Type B pancreatic cell (in vitro differentiated cells): ENCODE measurements at regions not wholly inside any gene's neighbourhood (a gene's known extent, or its start where the extent isn't known, plus 50 kb on each side); places are given as distances from the start of the nearest gene placed in this dataset.

Source experiments
- DNase-seq: peaks from one replicate; pipeline ENCODE4 v3.0.0; 2021; ENCODE audit warnings: mixed read lengths; ENCODE audit not compliant: unreplicated experiment; ENCODE audit errors: extremely low spot score
- H3K27ac Mint-ChIP-seq: 2 replicates; pipeline ENCODE4 v1.8.0; 2021; ENCODE audit warnings: mild to moderate bottlenecking, mixed read lengths
- H3K27me3 Mint-ChIP-seq: 2 replicates; pipeline ENCODE4 v1.8.0; 2021; ENCODE audit warnings: mixed read lengths
- H3K36me3 Mint-ChIP-seq: 2 replicates; pipeline ENCODE4 v1.8.0; 2021; ENCODE audit warnings: mixed read lengths
- H3K4me1 Mint-ChIP-seq: one replicate; pipeline ENCODE4 v1.8.0; 2021; ENCODE audit warnings: mixed read lengths; ENCODE audit not compliant: unreplicated experiment
- H3K4me3 Mint-ChIP-seq: 2 replicates; pipeline ENCODE4 v1.8.0; 2021; ENCODE audit warnings: mild to moderate bottlenecking, mixed read lengths
- H3K9me3 Mint-ChIP-seq: 2 replicates; pipeline ENCODE4 v1.8.0; 2021; ENCODE audit warnings: mixed read lengths
- CTCF ChIP-seq: fragments of 200-600 bp; sonication (generic); conservative IDR thresholded peaks from 2 replicates; pipeline ENCODE4 v1.5.0; 2021; ENCODE audit warnings: antibody characterized with exemption, mild to moderate bottlenecking

GRCh38 chr5:159835548-159835947 lies 80.7 kb upstream of the ADRA1B start:
- H3K36me3 Mint-ChIP-seq, result no peaks in the 10 kb centered on the region
- DNase-seq, result no peak
- peaks cover 13% of the 10 kb centered on the region for H3K27me3 Mint-ChIP-seq
- TF ChIP-seq CTCF, result no peak
- H3K27ac Mint-ChIP-seq, result no peak overlapping the region
- peaks cover 5% of the 10 kb centered on the region for H3K9me3 Mint-ChIP-seq
- no peak overlapping the region for H3K4me3 Mint-ChIP-seq
- H3K4me1 Mint-ChIP-seq, result no peaks in the 10 kb centered on the region

- Mint-ChIP-seq H3K27me3 (peaks cover 18% of the 10 kb centered on the region), H3K4me1 (no peaks in the 10 kb centered on the region), H3K4me3 (no peak overlapping the region), H3K9me3 (peaks cover 5% of the 10 kb centered on the region), H3K27ac (no peak overlapping the region), H3K36me3 (no peaks in the 10 kb centered on the region)
- no peak for DNase-seq
- TF ChIP-seq CTCF, result no peak
Observed at GRCh38 chr5:159836691-159837090, 79.6 kb upstream of the ADRA1B start.

GRCh38 chr5:159837860-159838259 lies 78.4 kb upstream of the ADRA1B start:
- no peak for TF ChIP-seq CTCF
- DNase-seq, result no peak
- H3K27ac Mint-ChIP-seq, result no peak overlapping the region
- H3K4me1 Mint-ChIP-seq, result no peaks in the 10 kb centered on the region
- H3K36me3 Mint-ChIP-seq, result no peaks in the 10 kb centered on the region
- H3K9me3 Mint-ChIP-seq, result peaks cover 5% of the 10 kb centered on the region
- no peak overlapping the region for H3K4me3 Mint-ChIP-seq
- H3K27me3 Mint-ChIP-seq, result peaks cover 17% of the 10 kb centered on the region

- Mint-ChIP-seq H3K36me3 (no peaks in the 10 kb centered on the region), H3K27ac (no peak overlapping the region), H3K9me3 (peaks cover 5% of the 10 kb centered on the region), H3K4me3 (no peak overlapping the region), H3K4me1 (no peaks in the 10 kb centered on the region), H3K27me3 (peaks cover 13% of the 10 kb centered on the region)
- TF ChIP-seq CTCF, result no peak
- DNase-seq, result no peak
Observed at GRCh38 chr5:159838551-159839222, 77.6 kb upstream of the ADRA1B start.

- Mint-ChIP-seq H3K27ac (no peak overlapping the region), H3K27me3 (peaks cover 19% of the 10 kb centered on the region), H3K4me3 (no peak overlapping the region), H3K36me3 (no peaks in the 10 kb centered on the region), H3K9me3 (no peaks in the 10 kb centered on the region), H3K4me1 (no peaks in the 10 kb centered on the region)
- no peak for TF ChIP-seq CTCF
- no peak for DNase-seq
Observed at GRCh38 chr5:159844267-159845121, 71.8 kb upstream of the ADRA1B start.
